ENCODE measurements at regions not wholly inside any gene's neighbourhood (a gene's known extent, or its start where the extent isn't known, plus 50 kb on each side); places are given as distances from the start of the nearest gene placed in this dataset.

DNA sequence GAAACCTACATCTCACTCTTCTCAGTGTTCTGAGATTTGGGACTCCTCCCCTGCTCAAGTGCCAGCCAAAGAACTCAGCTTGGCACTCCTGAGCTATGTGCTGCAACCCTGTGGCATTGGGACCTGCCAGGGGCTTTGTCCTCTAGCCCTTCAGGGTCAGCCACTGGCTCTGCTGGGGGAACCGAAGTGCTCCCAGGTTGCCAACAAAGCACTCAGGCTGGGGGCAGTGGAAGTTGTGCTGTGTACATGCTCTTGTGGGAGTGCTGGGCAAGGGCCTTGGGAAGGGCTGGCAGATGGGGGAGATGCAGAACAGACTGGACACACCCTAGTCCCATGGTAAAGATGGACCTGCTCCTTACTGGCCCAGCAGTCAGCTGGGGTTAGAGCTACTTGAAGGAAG, 498.6 kb downstream of the CAAP1 start:
- TF ChIP-seq GATA2 (IDR thresholded peaks at IDR 0.05; ENCODE audit: low read depth, low read length) = no peak
- TF ChIP-seq GATA3 (IDR thresholded peaks at IDR 0.05; ENCODE audit: low read depth, low read length) = no peak
